DOHH2 (cell line): ENCODE measurements at regions not wholly inside any gene's neighbourhood (a gene's known extent, or its start where the extent isn't known, plus 50 kb on each side); places are given as distances from the start of the nearest gene placed in this dataset.

ENCODE experiments used
- H3F3A ChIP-seq: fragments of 200-600 bp; sonication (generic), shearing (Covaris generic); 2 replicates; pipeline ENCODE4 v1.6.0; 2016; ENCODE audit warnings: antibody characterized with exemption, mild to moderate bottlenecking; ENCODE audit not compliant: control insufficient read depth, insufficient read depth
- H3K27ac ChIP-seq: fragments of 200-600 bp; sonication (generic); 2 replicates; pipeline ENCODE4 v1.5.1; 2014; ENCODE audit warnings: low read depth, mild to moderate bottlenecking, low read length, moderate library complexity
- H3K27me3 ChIP-seq: fragments of 200-600 bp; sonication (generic); 2 replicates; pipeline ENCODE4 v1.6.1; 2014; ENCODE audit warnings: mild to moderate bottlenecking, low read length, mixed read lengths; ENCODE audit not compliant: control insufficient read depth
- H3K36me3 ChIP-seq: fragments of 200-600 bp; sonication (generic); 2 replicates; pipeline ENCODE4 v1.6.1; 2014; ENCODE audit warnings: mild to moderate bottlenecking, low read length, moderate library complexity, mixed read lengths; ENCODE audit not compliant: control insufficient read depth
- H3K4me1 ChIP-seq: fragments of 200-600 bp; sonication (generic); 2 replicates; pipeline ENCODE4 v1.6.1; 2014; ENCODE audit warnings: mild to moderate bottlenecking, low read length, mixed read lengths; ENCODE audit not compliant: control insufficient read depth
- H3K4me2 ChIP-seq: fragments of 200-600 bp; sonication (generic); 2 replicates; pipeline ENCODE4 v1.6.0; 2014; ENCODE audit warnings: mild to moderate bottlenecking, low read length, moderate library complexity
- H3K4me3 ChIP-seq: fragments of 200-600 bp; sonication (generic); 2 replicates; pipeline ENCODE4 v1.5.1; 2014; ENCODE audit warnings: mild to moderate bottlenecking, low read length, mixed read lengths
- H3K79me2 ChIP-seq: fragments of 200-600 bp; sonication (generic); 2 replicates; pipeline ENCODE4 v1.6.1; 2014; ENCODE audit warnings: mild to moderate bottlenecking, low read length, mixed read lengths; ENCODE audit not compliant: control insufficient read depth
- H3K9me2 ChIP-seq: fragments of 200-600 bp; sonication (generic); replicated peaks from 2 replicates; pipeline ENCODE4 v1.6.1; 2014; ENCODE audit warnings: mild to moderate bottlenecking, low read length, mixed read lengths; ENCODE audit not compliant: control insufficient read depth
- H3K9me3 ChIP-seq: fragments of 200-600 bp; sonication (generic); 2 replicates; pipeline ENCODE4 v1.6.1; 2014; ENCODE audit warnings: antibody characterized with exemption, low read length, mixed read lengths; ENCODE audit not compliant: control insufficient read depth, insufficient read depth
- H4K20me1 ChIP-seq: fragments of 200-600 bp; sonication (generic); 2 replicates; pipeline ENCODE4 v1.6.0; 2014; ENCODE audit warnings: low read depth, mild to moderate bottlenecking, antibody characterized with exemption, low read length, moderate library complexity; ENCODE audit not compliant: control insufficient read depth, insufficient read depth
- EZH2phosphoT487 ChIP-seq: fragments of 200-600 bp; sonication (generic); IDR thresholded peaks from 2 replicates; pipeline ENCODE4 v1.6.1; 2017; ENCODE audit warnings: borderline replicate concordance, mild to moderate bottlenecking, antibody characterized with exemption, low read length, moderate library complexity, mixed read lengths
- TF ChIP-seq, protein P1 (sequence below): fragments of 200-600 bp; sonication (generic); IDR thresholded peaks from one replicate; pipeline ENCODE4 v1.5.1; 2014; ENCODE audit warnings: antibody characterized with exemption, mild to moderate bottlenecking, low read depth, low read length; ENCODE audit not compliant: poor library complexity, severe bottlenecking

GRCh38 chr16:22970209-22970865 is 156.4 kb downstream of the HS3ST2 start:
- no peaks in the 10 kb centered on the region for H3K9me2 ChIP-seq
- no peaks in the 10 kb centered on the region for H3K36me3 ChIP-seq
- no peaks in the 10 kb centered on the region for H4K20me1 ChIP-seq
- H3K4me2 ChIP-seq, result no peak overlapping the region
- H3K4me3 ChIP-seq, result no peak overlapping the region
- no peaks in the 10 kb centered on the region for H3K4me1 ChIP-seq
- H3K27ac ChIP-seq, result no peak overlapping the region
- H3K9me3 ChIP-seq, result no peaks in the 10 kb centered on the region
- H3F3A ChIP-seq, result no peaks in the 10 kb centered on the region
- H3K27me3 ChIP-seq, result peaks cover 3% of the 10 kb centered on the region; the same call in 1 of the 2 replicates
- no peak for TF ChIP-seq EZH2phosphoT487
- TF ChIP-seq, protein P1, sequence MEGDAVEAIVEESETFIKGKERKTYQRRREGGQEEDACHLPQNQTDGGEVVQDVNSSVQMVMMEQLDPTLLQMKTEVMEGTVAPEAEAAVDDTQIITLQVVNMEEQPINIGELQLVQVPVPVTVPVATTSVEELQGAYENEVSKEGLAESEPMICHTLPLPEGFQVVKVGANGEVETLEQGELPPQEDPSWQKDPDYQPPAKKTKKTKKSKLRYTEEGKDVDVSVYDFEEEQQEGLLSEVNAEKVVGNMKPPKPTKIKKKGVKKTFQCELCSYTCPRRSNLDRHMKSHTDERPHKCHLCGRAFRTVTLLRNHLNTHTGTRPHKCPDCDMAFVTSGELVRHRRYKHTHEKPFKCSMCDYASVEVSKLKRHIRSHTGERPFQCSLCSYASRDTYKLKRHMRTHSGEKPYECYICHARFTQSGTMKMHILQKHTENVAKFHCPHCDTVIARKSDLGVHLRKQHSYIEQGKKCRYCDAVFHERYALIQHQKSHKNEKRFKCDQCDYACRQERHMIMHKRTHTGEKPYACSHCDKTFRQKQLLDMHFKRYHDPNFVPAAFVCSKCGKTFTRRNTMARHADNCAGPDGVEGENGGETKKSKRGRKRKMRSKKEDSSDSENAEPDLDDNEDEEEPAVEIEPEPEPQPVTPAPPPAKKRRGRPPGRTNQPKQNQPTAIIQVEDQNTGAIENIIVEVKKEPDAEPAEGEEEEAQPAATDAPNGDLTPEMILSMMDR, result no peak
- H3K79me2 ChIP-seq, result no peaks in the 10 kb centered on the region

- no peak overlapping the region for H3K4me3 ChIP-seq
- TF ChIP-seq EZH2phosphoT487, result no peak
- TF ChIP-seq, protein P1, result no peak
- H4K20me1 ChIP-seq, result no peaks in the 10 kb centered on the region
- peaks cover 4% of the 10 kb centered on the region; the same call in 1 of the 2 replicates for H3K27me3 ChIP-seq
- no peaks in the 10 kb centered on the region for H3K9me2 ChIP-seq
- H3K79me2 ChIP-seq, result no peaks in the 10 kb centered on the region
- no peaks in the 10 kb centered on the region for H3K4me1 ChIP-seq
- no peak overlapping the region for H3K27ac ChIP-seq
- no peaks in the 10 kb centered on the region for H3K9me3 ChIP-seq
- no peaks in the 10 kb centered on the region for H3F3A ChIP-seq
- H3K4me2 ChIP-seq, result no peak overlapping the region
- H3K36me3 ChIP-seq, result no peaks in the 10 kb centered on the region
Observed at GRCh38 chr16:22969567-22969966, 155.6 kb downstream of the HS3ST2 start.

GRCh38 chr16:22968931-22969330 is 155.0 kb downstream of the HS3ST2 start:
- H3K9me3 ChIP-seq, result no peaks in the 10 kb centered on the region
- no peak overlapping the region for H3K27ac ChIP-seq
- no peaks in the 10 kb centered on the region for H3F3A ChIP-seq
- H3K79me2 ChIP-seq, result no peaks in the 10 kb centered on the region
- peaks cover 4% of the 10 kb centered on the region; the same call in 1 of the 2 replicates for H3K27me3 ChIP-seq
- no peak overlapping the region for H3K4me2 ChIP-seq
- H3K36me3 ChIP-seq, result no peaks in the 10 kb centered on the region
- H3K4me3 ChIP-seq, result no peak overlapping the region
- no peaks in the 10 kb centered on the region for H3K4me1 ChIP-seq
- no peaks in the 10 kb centered on the region for H4K20me1 ChIP-seq
- no peak for TF ChIP-seq EZH2phosphoT487
- TF ChIP-seq, protein P1, result no peak
- H3K9me2 ChIP-seq, result no peaks in the 10 kb centered on the region
